Upper lobe of left lung (tissue), 6 donors: ENCODE measurements at regions not wholly inside any gene's neighbourhood (a gene's known extent, or its start where the extent isn't known, plus 50 kb on each side); places are given as distances from the start of the nearest gene placed in this dataset.
A peak's percentile ranks its signal among the peaks of the same experiment; 100 is the strongest.

Experiments used
- ATAC-seq, 2 donors: fragments of 200-7000 bp; cut with Tn5 transposase; one replicate each; pipeline ENCODE4 v1.9.1; 2022; ENCODE audit warnings: mild to moderate bottlenecking in 2 of 2, moderate library complexity in 2 of 2; ENCODE audit not compliant: low FRiP score in 2 of 2
- DNase-seq, 2 donors: peaks; one replicate each; pipeline ENCODE4 v3.0.0-alpha.2; 2019 to 2020
- H3K27ac ChIP-seq, 4 donors: fragments of 200-600 bp; sonication (generic); one replicate each; pipeline ENCODE4 v1.5.1; 2016 to 2019
- H3K27me3 ChIP-seq, 4 donors: fragments of 200-600 bp; sonication (generic); one replicate each; pipeline ENCODE4 v1.5.1; 2017 to 2019
- H3K36me3 ChIP-seq, 4 donors: fragments of 200-600 bp; sonication (generic); one replicate each; pipeline ENCODE4 v1.5.1; 2016 to 2019
- H3K4me1 ChIP-seq, 4 donors: fragments of 200-600 bp; sonication (generic); one replicate each; pipeline ENCODE4 v1.5.1; 2018 to 2019
- H3K4me3 ChIP-seq, 4 donors: fragments of 200-600 bp; sonication (generic); one replicate each; pipeline ENCODE4 v1.5.1; 2017 to 2019; ENCODE audit warnings: mild to moderate bottlenecking in 2 of 4, moderate library complexity in 1 of 4
- H3K9me3 ChIP-seq, 4 donors: fragments of 200-600 bp; sonication (generic); one replicate each; pipeline ENCODE4 v1.5.1; 2018 to 2019
- EP300 ChIP-seq, 4 donors: sonication (generic); formaldehyde crosslinking; IDR thresholded peaks; one replicate each; pipeline ENCODE4 v1.5.1; 2017; ENCODE audit warnings: antibody characterized with exemption in 4 of 4, control low read depth in 2 of 4
- POLR2A ChIP-seq, 4 donors: fragments of 450-650 bp; IDR thresholded peaks; one replicate each; pipeline ENCODE4 v1.5.1; 2016 to 2017; ENCODE audit warnings: antibody characterized with exemption in 4 of 4, mild to moderate bottlenecking in 2 of 4
- POLR2AphosphoS5 ChIP-seq, 2 donors: sonication (generic); formaldehyde crosslinking; IDR thresholded peaks; one replicate each; pipeline ENCODE4 v1.5.1; 2017; ENCODE audit warnings: antibody characterized with exemption in 2 of 2
- WGBS, 2 donors: methylation state at CpG; one replicate each; pipeline ENCODE4 v1.1.5; 2017 to 2018; 5-methylcytosine and 5-hydroxymethylcytosine counted together
- TF ChIP-seq, protein P1 (sequence below), 6 experiments: fragments of 450-650 bp in 4 of 6; fragments of 200-600 bp in 2 of 6; sonication (generic) in 2 of 6; IDR thresholded peaks; one replicate each; pipeline ENCODE4 v1.5.1; 2016 to 2019; ENCODE audit warnings: antibody characterized with exemption in 6 of 6
- donor health status: DM: no; HTN: no; CAD: no; lungs with moderate emphysema.
- donor health status: DM: no; HTN: yes; CAD: no; lungs with severe emphysema.

DNA sequence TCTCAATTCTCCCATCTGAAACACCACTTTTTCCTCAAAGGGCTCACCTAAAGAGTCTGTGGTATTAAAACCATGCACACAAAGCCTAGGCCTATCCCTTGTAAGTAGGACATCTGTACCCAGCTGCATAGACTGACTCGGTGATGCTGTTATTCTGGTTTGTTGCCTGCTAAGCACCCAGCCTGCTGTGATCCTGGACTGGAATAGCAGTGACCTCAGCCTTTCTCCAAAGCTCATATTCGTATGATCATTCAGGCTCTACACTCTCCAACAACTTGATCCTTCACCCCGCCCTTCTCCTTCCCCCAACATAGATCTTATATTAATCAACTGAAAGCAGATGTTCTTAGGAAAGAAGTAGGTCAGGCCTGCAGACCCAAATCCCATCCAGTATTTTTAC lies 81.4 kb upstream of the WWC1 start:
- Histone ChIP-seq H3K36me3 (no peaks in the 10 kb centered on the region), H3K27ac (no peak overlapping the region), H3K27me3 (no peaks in the 10 kb centered on the region), H3K9me3 (no peaks in the 10 kb centered on the region), H3K4me3 (no peak overlapping the region), H3K4me1 (no peaks in the 10 kb centered on the region)
- WGBS, 2 donors = 63 to 86% methylated on average over 3 of the region's 3 CpGs
- ATAC-seq (peak in 1 of 2 donors; percentile 75), DNase-seq (no peak)
- TF ChIP-seq POLR2AphosphoS5 (IDR thresholded peaks at IDR 0.05) (no peak), POLR2A (IDR thresholded peaks at IDR 0.05) (no peak), EP300 (IDR thresholded peaks at IDR 0.05) (no peak)
- TF ChIP-seq, protein P1, sequence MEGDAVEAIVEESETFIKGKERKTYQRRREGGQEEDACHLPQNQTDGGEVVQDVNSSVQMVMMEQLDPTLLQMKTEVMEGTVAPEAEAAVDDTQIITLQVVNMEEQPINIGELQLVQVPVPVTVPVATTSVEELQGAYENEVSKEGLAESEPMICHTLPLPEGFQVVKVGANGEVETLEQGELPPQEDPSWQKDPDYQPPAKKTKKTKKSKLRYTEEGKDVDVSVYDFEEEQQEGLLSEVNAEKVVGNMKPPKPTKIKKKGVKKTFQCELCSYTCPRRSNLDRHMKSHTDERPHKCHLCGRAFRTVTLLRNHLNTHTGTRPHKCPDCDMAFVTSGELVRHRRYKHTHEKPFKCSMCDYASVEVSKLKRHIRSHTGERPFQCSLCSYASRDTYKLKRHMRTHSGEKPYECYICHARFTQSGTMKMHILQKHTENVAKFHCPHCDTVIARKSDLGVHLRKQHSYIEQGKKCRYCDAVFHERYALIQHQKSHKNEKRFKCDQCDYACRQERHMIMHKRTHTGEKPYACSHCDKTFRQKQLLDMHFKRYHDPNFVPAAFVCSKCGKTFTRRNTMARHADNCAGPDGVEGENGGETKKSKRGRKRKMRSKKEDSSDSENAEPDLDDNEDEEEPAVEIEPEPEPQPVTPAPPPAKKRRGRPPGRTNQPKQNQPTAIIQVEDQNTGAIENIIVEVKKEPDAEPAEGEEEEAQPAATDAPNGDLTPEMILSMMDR (IDR thresholded peaks at IDR 0.05) = no peak

DNA sequence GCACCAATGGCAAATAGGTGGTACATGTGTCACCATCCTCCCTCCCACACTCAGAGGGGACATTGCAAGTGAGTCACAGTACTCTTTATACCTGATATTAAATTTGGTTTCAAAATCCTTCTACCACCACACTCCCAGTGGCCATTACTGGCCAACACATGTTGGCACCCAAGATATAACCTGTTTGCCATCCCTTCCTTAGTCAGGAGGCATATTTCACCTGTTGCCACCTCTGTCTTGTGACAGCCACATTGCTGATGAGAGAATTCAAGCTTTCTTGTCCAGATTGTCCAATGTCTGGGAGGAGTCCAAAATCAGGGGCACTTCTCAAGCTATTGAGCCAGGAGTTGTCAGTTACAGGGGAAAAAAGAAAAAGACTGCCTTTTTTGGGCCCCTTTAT lies 80.2 kb upstream of the WWC1 start:
- DNase-seq = no peak
- Histone ChIP-seq H3K4me1 (peaks cover 0 to 4% (median 0%) of the 10 kb centered on the region in 4 donors), H3K36me3 (no peaks in the 10 kb centered on the region), H3K4me3 (no peak overlapping the region), H3K9me3 (no peaks in the 10 kb centered on the region), H3K27me3 (no peaks in the 10 kb centered on the region), H3K27ac (no peak overlapping the region)
- no peak for ATAC-seq
- TF ChIP-seq, protein P1 (IDR thresholded peaks at IDR 0.05) = no peak
- TF ChIP-seq POLR2A (IDR thresholded peaks at IDR 0.05) (no peak), EP300 (IDR thresholded peaks at IDR 0.05) (no peak), POLR2AphosphoS5 (IDR thresholded peaks at IDR 0.05) (no peak)

DNA sequence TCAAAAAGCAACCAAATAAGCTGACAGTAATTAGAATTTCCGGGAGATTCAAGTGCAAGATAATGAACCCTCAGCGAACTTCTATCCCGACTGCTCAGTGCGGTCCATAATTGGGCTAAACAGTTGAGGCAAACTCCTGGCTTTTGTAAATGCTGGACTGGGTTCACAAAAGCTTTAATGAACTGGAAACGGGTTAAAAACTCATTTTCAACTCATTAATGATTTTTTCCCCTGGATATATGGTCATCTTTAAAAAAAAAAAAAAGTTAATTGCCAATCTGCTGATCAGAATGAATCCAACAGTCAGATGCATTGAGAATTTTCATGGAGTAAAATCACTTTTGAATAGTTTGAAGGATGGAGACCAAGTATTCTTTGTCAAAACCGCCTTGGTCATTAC lies 79.5 kb upstream of the WWC1 start:
- no peaks in the 10 kb centered on the region for H3K9me3 ChIP-seq
- H3K36me3 ChIP-seq = no peaks in the 10 kb centered on the region
- H3K4me3 ChIP-seq = no peak overlapping the region
- TF ChIP-seq POLR2AphosphoS5 (IDR thresholded peaks at IDR 0.05) = no peak
- no peak for TF ChIP-seq EP300 (IDR thresholded peaks at IDR 0.05)
- TF ChIP-seq, protein P1 (IDR thresholded peaks at IDR 0.05) = no peak
- no peak for TF ChIP-seq POLR2A (IDR thresholded peaks at IDR 0.05)
- DNase-seq (no peak), ATAC-seq (no peak)
- H3K27ac ChIP-seq = no peak overlapping the region
- 85% methylated on average over 6 of the region's 6 CpGs for WGBS, 2 donors
- peaks cover 0 to 4% (median 0%) of the 10 kb centered on the region in 4 donors for H3K4me1 ChIP-seq
- no peaks in the 10 kb centered on the region for H3K27me3 ChIP-seq

DNA sequence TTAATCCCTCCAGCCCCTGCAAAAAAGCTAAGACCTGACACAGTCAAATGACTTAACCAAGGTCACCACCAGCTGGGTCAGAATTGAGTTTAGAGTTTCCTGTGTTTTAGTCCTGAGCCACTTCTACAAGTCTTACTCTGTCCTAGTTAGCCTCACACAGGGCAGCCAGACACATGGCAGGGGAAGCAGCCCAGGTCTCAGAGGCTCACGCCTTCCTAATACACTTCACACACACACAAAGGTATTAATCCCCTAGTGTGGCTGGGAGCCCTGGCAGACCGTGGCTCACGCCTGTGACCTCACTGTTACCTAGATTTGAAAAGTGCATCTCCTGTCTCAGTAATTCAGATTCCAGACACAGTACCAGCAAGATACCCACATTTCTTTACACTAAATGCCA lies 77.4 kb upstream of the WWC1 start:
- no peaks in the 10 kb centered on the region for H3K27me3 ChIP-seq
- 90 to 95% methylated on average over 3 of the region's 3 CpGs for WGBS, 2 donors
- no peak overlapping the region for H3K4me3 ChIP-seq
- no peak overlapping the region for H3K27ac ChIP-seq
- peaks cover 0 to 4% (median 0%) of the 10 kb centered on the region in 4 donors for H3K4me1 ChIP-seq
- no peak for DNase-seq
- H3K9me3 ChIP-seq = no peaks in the 10 kb centered on the region
- TF ChIP-seq EP300 (IDR thresholded peaks at IDR 0.05) = no peak
- no peak for ATAC-seq
- H3K36me3 ChIP-seq = no peaks in the 10 kb centered on the region

DNA sequence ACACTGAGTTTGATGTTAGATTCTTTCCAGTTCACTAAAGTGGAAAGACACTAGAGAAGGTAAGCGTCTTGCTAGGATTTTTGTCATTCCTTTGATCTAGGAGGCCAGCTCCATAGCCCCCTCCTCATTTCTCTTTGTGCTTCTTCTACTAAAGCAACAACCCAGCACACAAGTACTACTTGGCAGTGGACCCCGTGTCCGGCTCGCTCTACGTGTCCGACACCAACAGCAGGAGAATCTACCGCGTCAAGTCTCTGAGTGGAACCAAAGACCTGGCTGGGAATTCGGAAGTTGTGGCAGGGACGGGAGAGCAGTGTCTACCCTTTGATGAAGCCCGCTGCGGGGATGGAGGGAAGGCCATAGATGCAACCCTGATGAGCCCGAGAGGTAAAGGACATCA lies 76.6 kb upstream of the WWC1 start:
- H3K27me3 ChIP-seq = no peaks in the 10 kb centered on the region
- no peak overlapping the region for H3K4me3 ChIP-seq
- no peak for ATAC-seq
- no peak for TF ChIP-seq POLR2A (IDR thresholded peaks at IDR 0.05)
- TF ChIP-seq, protein P1 (IDR thresholded peaks at IDR 0.05) = no peak
- TF ChIP-seq EP300 (IDR thresholded peaks at IDR 0.05) = no peak
- TF ChIP-seq POLR2AphosphoS5 (IDR thresholded peaks at IDR 0.05) = no peak
- no peaks in the 10 kb centered on the region for H3K9me3 ChIP-seq
- H3K36me3 ChIP-seq = no peaks in the 10 kb centered on the region
- DNase-seq = no peak
- 88 to 89% methylated on average over 13 of the region's 13 CpGs for WGBS, 2 donors
- H3K4me1 ChIP-seq = peaks cover 0 to 8% (median 3%) of the 10 kb centered on the region in 4 donors
- no peak overlapping the region for H3K27ac ChIP-seq
